ENCODE measurements at regions not wholly inside any gene's neighbourhood (a gene's known extent, or its start where the extent isn't known, plus 50 kb on each side); places are given as distances from the start of the nearest gene placed in this dataset. TPM values are rescaled to one million over a fixed set of nuclear protein-coding genes. Genes with fewer than 3 reads are reported as not detected.

DNA sequence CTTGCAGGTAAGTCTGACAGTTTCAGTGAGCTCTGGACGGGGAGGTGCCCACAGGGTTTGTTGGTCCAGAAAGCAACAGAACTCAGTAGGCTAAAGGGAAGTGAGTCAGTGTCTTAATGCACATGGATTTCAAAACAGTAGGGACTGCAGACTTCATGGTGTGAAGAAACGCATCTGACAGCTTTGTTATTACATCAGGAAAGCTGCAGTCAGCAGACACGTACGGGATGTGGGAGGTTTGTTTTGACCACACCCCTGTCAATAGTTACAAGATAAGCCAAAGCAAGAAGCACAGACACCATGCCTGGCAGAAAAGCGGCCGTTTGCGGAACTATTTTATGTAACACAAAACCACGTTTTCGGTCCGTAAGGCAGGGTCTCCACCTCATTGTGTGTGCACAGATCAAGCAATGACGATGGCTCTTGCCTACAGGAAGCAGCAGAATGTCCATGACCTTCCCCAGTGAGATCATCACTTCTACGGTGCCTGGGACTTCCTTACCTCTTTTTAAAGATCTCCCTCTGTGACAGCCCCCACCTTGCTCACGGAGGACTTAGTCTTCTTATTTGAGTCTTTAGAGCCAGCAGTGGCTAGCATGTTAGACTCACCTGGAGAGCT is 58.2 kb upstream of the FTH1 start:
- peaks cover 3% of the 10 kb centered on the region for H3K27me3 ChIP-seq (ENCODE audit: control insufficient read depth, insufficient read depth, low read length)
- no peaks in the 10 kb centered on the region for H3K36me3 ChIP-seq (ENCODE audit: insufficient read depth, low read length)
- no peak overlapping the region for H3K4me3 ChIP-seq (ENCODE audit: low read length)
- H3K9ac ChIP-seq (ENCODE audit: low read depth, low read length) = peak overlapping the region; percentile 12
- peak overlapping the region; percentile 63 for H3K4me2 ChIP-seq (ENCODE audit: low read length)
- peaks cover 7% of the 10 kb centered on the region for H3K9me3 ChIP-seq (replicated peaks; ENCODE audit: low read length)
- H3K4me1 ChIP-seq (ENCODE audit: control insufficient read depth, insufficient read depth, low read length) = peaks cover 12% of the 10 kb centered on the region

DNA sequence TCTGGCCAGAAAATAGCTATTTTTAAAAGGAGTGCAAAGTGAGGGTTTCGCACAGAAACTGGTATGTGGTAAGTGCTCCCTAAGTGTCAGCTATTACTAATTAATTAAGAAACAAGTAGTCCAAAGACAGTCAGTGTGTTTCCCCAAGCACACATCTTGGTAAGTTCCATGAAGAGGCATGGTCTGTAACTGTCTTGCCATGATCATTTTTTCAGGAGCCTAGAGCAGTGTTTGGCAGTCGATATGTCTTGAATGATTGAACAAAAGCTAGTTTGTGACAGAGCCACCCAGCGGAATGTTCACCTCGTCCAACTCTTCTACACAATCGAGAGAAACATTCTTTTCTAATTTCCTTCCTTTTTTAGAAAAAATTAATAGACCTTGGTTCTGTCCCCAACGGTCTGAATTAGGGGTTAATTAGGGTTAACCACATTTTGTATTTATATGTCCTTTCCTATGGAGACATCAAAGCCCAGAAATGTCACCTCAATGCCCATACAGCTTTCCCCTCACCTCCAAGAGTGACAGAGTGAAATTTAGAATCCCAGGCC is 57.6 kb upstream of the FTH1 start:
- H3K4me2 ChIP-seq (ENCODE audit: low read length) = peak overlapping the region; percentile 37
- H3K9me3 ChIP-seq (replicated peaks; ENCODE audit: low read length) = peaks cover 7% of the 10 kb centered on the region
- H3K4me1 ChIP-seq (ENCODE audit: control insufficient read depth, insufficient read depth, low read length) = peaks cover 12% of the 10 kb centered on the region
- peaks cover 2% of the 10 kb centered on the region for H3K27me3 ChIP-seq (ENCODE audit: control insufficient read depth, insufficient read depth, low read length)
- no peaks in the 10 kb centered on the region for H3K36me3 ChIP-seq (ENCODE audit: insufficient read depth, low read length)
- H3K9ac ChIP-seq (ENCODE audit: low read depth, low read length) = no peak overlapping the region
- no peak overlapping the region for H3K4me3 ChIP-seq (ENCODE audit: low read length)

DNA sequence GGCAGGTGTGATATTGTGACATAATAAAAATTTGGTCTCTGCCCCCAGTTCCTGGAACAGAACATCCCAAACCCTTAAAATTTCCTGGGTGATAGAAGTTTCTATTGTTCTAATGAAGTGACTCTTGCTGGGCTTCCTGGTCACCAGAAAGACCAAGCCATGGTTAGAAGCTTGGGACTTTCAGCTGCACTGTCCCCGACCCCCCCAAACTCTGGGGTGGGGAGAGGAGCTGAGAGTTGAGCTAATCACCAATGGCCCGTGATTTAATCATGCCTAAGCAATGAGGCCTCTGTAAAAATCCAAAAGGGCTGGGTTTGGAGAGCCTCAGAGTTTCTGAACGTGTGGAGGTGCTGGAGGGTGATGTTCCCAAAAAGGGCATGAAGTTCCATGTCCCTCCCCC is 54.8 kb upstream of the FTH1 start:
- H3K4me2 ChIP-seq (ENCODE audit: low read length) = no peak overlapping the region
- no peak overlapping the region for H3K4me3 ChIP-seq (ENCODE audit: low read length)
- H3K36me3 ChIP-seq (ENCODE audit: insufficient read depth, low read length) = no peaks in the 10 kb centered on the region
- H3K9ac ChIP-seq (ENCODE audit: low read depth, low read length) = no peak overlapping the region
- H3K9me3 ChIP-seq (replicated peaks; ENCODE audit: low read length) = peaks cover 7% of the 10 kb centered on the region
- H3K4me1 ChIP-seq (ENCODE audit: control insufficient read depth, insufficient read depth, low read length) = peaks cover 12% of the 10 kb centered on the region
- no peaks in the 10 kb centered on the region for H3K27me3 ChIP-seq (ENCODE audit: control insufficient read depth, insufficient read depth, low read length)

DNA sequence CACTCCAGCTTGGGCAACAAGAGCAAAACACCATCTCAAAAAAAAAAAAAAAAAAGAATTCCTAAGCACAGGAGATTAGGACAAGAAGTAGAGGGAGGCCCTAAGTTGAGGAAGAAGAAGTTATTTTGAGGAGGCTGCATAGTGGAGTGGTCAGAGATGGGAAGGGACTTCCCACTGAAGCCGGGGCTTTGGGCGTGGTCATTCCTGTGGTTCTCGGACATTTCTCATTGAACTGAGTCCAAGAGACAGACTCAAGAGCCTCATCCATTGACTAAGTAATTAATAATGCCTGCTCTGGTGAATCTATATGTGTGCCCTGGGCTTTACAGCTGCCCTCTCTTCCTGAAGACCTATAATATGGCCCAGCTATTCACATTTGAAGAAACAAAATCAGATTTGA is 53.2 kb upstream of the FTH1 start:
- peaks cover 7% of the 10 kb centered on the region for H3K9me3 ChIP-seq (replicated peaks; ENCODE audit: low read length)
- H3K4me3 ChIP-seq (ENCODE audit: low read length) = no peak overlapping the region
- H3K27me3 ChIP-seq (ENCODE audit: control insufficient read depth, insufficient read depth, low read length) = no peaks in the 10 kb centered on the region
- no peaks in the 10 kb centered on the region for H3K36me3 ChIP-seq (ENCODE audit: insufficient read depth, low read length)
- H3K9ac ChIP-seq (ENCODE audit: low read depth, low read length) = no peak overlapping the region
- H3K4me2 ChIP-seq (ENCODE audit: low read length) = no peak overlapping the region
- peaks cover 8% of the 10 kb centered on the region for H3K4me1 ChIP-seq (ENCODE audit: control insufficient read depth, insufficient read depth, low read length)

DNA sequence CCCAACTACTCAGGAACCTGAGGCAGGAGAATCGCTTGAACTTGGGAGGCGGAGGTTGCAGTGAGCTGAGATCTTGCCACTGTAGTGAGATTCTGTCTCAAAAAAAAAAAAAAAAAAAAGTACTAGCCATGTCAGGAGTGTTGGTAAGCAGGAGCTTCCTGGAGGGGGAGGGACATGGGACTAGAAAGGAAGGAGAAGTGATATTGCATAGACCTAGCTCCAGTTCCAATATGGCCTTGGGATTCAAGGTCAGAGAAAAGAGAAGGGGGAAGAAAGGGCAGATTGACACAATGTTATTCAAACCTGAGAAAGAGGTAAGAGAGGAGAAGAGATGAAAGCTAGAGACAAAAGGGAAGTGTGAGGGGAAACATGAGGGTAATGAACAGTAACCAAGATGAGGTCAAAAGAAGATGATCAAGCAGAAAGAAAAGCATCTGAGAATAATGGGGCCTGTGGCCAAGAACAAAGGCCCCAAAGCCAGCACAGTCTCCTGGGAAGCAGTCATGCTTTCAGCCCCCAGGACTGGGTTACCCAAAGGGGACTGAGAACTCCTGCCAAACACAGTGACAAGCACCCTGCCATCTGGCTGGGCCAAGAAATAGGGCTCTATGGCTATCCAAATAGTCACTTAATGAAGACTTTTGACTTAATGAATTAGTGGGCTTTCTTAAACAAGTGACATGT is 51.7 kb upstream of the FTH1 start:
- H3K36me3 ChIP-seq (ENCODE audit: insufficient read depth, low read length) = no peaks in the 10 kb centered on the region
- no peak overlapping the region for H3K4me3 ChIP-seq (ENCODE audit: low read length)
- no peaks in the 10 kb centered on the region for H3K4me1 ChIP-seq (ENCODE audit: control insufficient read depth, insufficient read depth, low read length)
- no peaks in the 10 kb centered on the region for H3K27me3 ChIP-seq (ENCODE audit: control insufficient read depth, insufficient read depth, low read length)
- no peak overlapping the region for H3K9ac ChIP-seq (ENCODE audit: low read depth, low read length)
- H3K4me2 ChIP-seq (ENCODE audit: low read length) = no peak overlapping the region
- H3K9me3 ChIP-seq (replicated peaks; ENCODE audit: low read length) = peaks cover 7% of the 10 kb centered on the region

DNA sequence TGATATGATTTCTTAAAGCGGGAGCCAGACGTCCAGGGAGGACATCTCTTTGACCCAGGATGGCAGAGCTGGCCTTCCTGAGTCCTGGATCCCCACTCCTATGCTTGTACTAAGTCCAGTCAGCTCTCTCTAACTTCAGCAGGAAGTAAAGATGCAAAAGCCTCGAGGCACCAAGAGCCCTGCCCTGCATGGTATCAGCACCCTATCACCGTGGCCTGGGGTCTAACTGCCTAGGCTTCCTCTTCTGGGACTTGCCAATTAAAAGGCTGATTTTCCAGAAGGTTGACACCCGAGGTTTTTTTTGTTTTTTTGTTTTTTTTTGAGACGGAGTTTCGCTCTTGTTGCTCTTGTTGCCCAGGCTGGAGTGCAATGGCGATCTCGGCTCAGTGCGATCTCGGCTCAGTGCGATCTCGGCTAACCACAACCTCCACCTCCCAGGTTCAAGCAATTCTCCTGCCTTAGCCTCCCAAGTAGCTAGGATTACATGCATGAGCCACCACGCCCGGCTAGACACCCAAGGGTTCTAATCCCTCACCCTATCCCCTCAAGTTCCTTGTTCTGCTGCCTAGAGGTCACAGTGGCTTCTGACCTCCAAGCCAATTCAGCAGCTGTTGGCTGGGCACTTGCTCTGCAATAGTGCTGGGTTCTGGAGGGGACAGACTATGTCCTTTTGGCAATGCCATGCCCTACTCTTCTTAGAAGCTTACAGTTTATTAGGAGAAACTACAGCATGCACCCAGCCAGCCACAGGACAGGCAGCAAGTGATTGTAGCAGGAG is 50.6 kb upstream of the FTH1 start:
- no peaks in the 10 kb centered on the region for H3K36me3 ChIP-seq (ENCODE audit: insufficient read depth, low read length)
- H3K9ac ChIP-seq (ENCODE audit: low read depth, low read length) = no peak overlapping the region
- no peaks in the 10 kb centered on the region for H3K27me3 ChIP-seq (ENCODE audit: control insufficient read depth, insufficient read depth, low read length)
- no peak overlapping the region for H3K4me2 ChIP-seq (ENCODE audit: low read length)
- H3K9me3 ChIP-seq (replicated peaks; ENCODE audit: low read length) = peaks cover 7% of the 10 kb centered on the region
- no peak overlapping the region for H3K4me3 ChIP-seq (ENCODE audit: low read length)
- H3K4me1 ChIP-seq (ENCODE audit: control insufficient read depth, insufficient read depth, low read length) = peaks cover 7% of the 10 kb centered on the region

Small RNA genes in the stretch of these regions (small RNA-seq; reads per million reads assigned to genes)
- gene AP003733.2 = not detected

Measured in skeletal muscle satellite cell (primary cell).